Fibroblast of lung (primary cell): ENCODE measurements at regions not wholly inside any gene's neighbourhood (a gene's known extent, or its start where the extent isn't known, plus 50 kb on each side); places are given as distances from the start of the nearest gene placed in this dataset.

Experiments
- CTCF ChIP-seq, 2 donors: IDR thresholded peaks in 1 of 2; conservative IDR thresholded peaks in 1 of 2; 1 replicate in 1 of 2; 2 replicates in 1 of 2; pipeline ENCODE4 v1.5.1; 2011 to 2012; ENCODE audit warnings: low read length in 2 of 2, control low read depth in 1 of 2, inconsistent platforms in 1 of 2, low read depth in 1 of 2, mild to moderate bottlenecking in 1 of 2
- EZH2 ChIP-seq: IDR thresholded peaks from 2 replicates; pipeline ENCODE4 v1.5.1; 2012; ENCODE audit warnings: low read length, control low read depth, mild to moderate bottlenecking; ENCODE audit errors: missing control alignments

GRCh38 chr4:79015411-79015810 lies 76.2 kb upstream of the PAQR3 start:
- TF ChIP-seq EZH2: no peak
- TF ChIP-seq CTCF (conservative IDR thresholded peaks at IDR 0.05 in 1 of 2, IDR thresholded peaks at IDR 0.05 in 1 of 2; ENCODE audit: low read depth in 1 of 2, low read length in 2 of 2): no peak
